HepG2 (cell line): ENCODE measurements at regions not wholly inside any gene's neighbourhood (a gene's known extent, or its start where the extent isn't known, plus 50 kb on each side); places are given as distances from the start of the nearest gene placed in this dataset.

Experiments
- ATAC-seq: fragments of 200-7000 bp; cut with Tn5 transposase; 3 replicates; pipeline ENCODE4 v1.9.1; 2020; ENCODE audit warnings: mild to moderate bottlenecking, moderate library complexity
- BruUV-seq: library from RNA; stranded (reverse); fragments of 400-500 nt; replicated peaks from 2 replicates; lab custom pipeline; 2021; lab: Mats Ljungman, UMichigan
- CTCF ChIA-PET: fragments of 300-600 bp; formaldehyde crosslinking; extraction: SDS; loops from one replicate; lab custom pipeline; 2021; ENCODE audit warnings: low total read pairs, inconsistent platforms, low intra/inter-chr PET ratio; lab: Yijun Ruan, JAX
- POLR2A ChIA-PET: fragments of 350-600 bp; sonication (Branson Sonifier 250); formaldehyde crosslinking; loops from one replicate; lab custom pipeline; 2020; ENCODE audit warnings: antibody characterized with exemption, inconsistent platforms; lab: Yijun Ruan, JAX
- DNase-seq: peaks from one replicate; pipeline ENCODE4 v3.0.0-alpha.2; 2015; ENCODE audit warnings: low spot score
- FAIRE-seq: peaks from 3 replicates; lab custom pipeline; 2011; peaks lifted over from hg19 to GRCh38; lab: Jason Lieb, UNC
- H2AFZ ChIP-seq: one replicate; pipeline ENCODE4 v1.6.1; 2011; ENCODE audit warnings: low read length, inconsistent platforms
- H3K27ac ChIP-seq: fragments of 300-600 bp; 3 replicates; pipeline ENCODE4 v1.8.0; 2011; ENCODE audit warnings: mixed run types, mild to moderate bottlenecking, mixed read lengths, low read length, inconsistent platforms; ENCODE audit not compliant: insufficient read depth; ENCODE audit errors: extremely low read length
- H3K27me3 ChIP-seq, 2 experiments: fragments of 200-600 bp in 1 of 2; 2 replicates in 1 of 2; 3 replicates in 1 of 2; pipeline versions ENCODE4 v1.6.0 to v1.8.0; 2011; ENCODE audit warnings: low read length in 2 of 2, mild to moderate bottlenecking in 2 of 2, moderate library complexity in 2 of 2, inconsistent platforms in 1 of 2; ENCODE audit not compliant: insufficient read depth in 2 of 2, control insufficient read depth in 1 of 2
- H3K36me3 ChIP-seq, 2 experiments: fragments of 200-600 bp in 1 of 2; replicated peaks in 1 of 2; 2 replicates in 1 of 2; 3 replicates in 1 of 2; pipeline versions ENCODE4 v1.5.1 to v1.8.0; 2011; ENCODE audit warnings: low read length in 2 of 2, inconsistent platforms in 1 of 2; ENCODE audit not compliant: insufficient read depth in 2 of 2, control insufficient read depth in 1 of 2
- H3K4me1 ChIP-seq: 2 replicates; pipeline ENCODE4 v1.5.1; 2012; ENCODE audit warnings: low read length, inconsistent platforms; ENCODE audit not compliant: insufficient read depth
- H3K4me2 ChIP-seq: 2 replicates; pipeline ENCODE4 v1.6.0; 2011; ENCODE audit warnings: low read depth, low read length, inconsistent platforms
- H3K4me3 ChIP-seq, 3 experiments: fragments of 200-600 bp in 1 of 3; sonication (generic), shearing (Covaris generic) in 1 of 3; replicated peaks in 1 of 3; 2 replicates each; pipeline ENCODE4 v1.5.1; 2011 to 2016; ENCODE audit warnings: low read length in 3 of 3, inconsistent platforms in 2 of 3, low read depth in 2 of 3, mild to moderate bottlenecking in 2 of 3, control low read depth in 1 of 3, mixed read lengths in 1 of 3; ENCODE audit not compliant: insufficient read depth in 1 of 3
- H3K79me2 ChIP-seq: one replicate; pipeline ENCODE4 v1.6.1; 2011; ENCODE audit warnings: low read length, inconsistent platforms; ENCODE audit not compliant: insufficient read depth
- H3K9ac ChIP-seq: 2 replicates; pipeline ENCODE4 v1.6.0; 2011; ENCODE audit warnings: mild to moderate bottlenecking, low read depth, low read length, inconsistent platforms; ENCODE audit not compliant: insufficient read depth
- H3K9me3 ChIP-seq: 2 replicates; pipeline ENCODE4 v1.5.1; 2012; ENCODE audit warnings: mild to moderate bottlenecking, low read length
- H4K20me1 ChIP-seq: 2 replicates; pipeline ENCODE4 v1.6.0; 2011; ENCODE audit warnings: inconsistent platforms, mild to moderate bottlenecking, low read length, moderate library complexity; ENCODE audit not compliant: insufficient read depth
- ATRX ChIP-seq: sonication (generic); formaldehyde crosslinking; IDR thresholded peaks from 2 replicates; pipeline ENCODE4 v1.4.0; 2020; ENCODE audit warnings: missing genetic modification reagents, borderline replicate concordance
- FLYWCH1 ChIP-seq: sonication (generic); formaldehyde crosslinking; IDR thresholded peaks from 2 replicates; pipeline ENCODE4 v1.8.1; 2023; ENCODE audit warnings: mild to moderate bottlenecking, missing genetic modification reagents
- MED1 ChIP-seq: sonication (generic); formaldehyde crosslinking; IDR thresholded peaks from 2 replicates; pipeline ENCODE4 v1.4.0; 2020; ENCODE audit warnings: missing genetic modification reagents
- POLR2AphosphoS2 ChIP-seq: IDR thresholded peaks from 2 replicates; pipeline ENCODE4 v1.6.1; 2011; ENCODE audit warnings: low read depth, low read length, improper control_type of control experiment
- SRSF9 ChIP-seq: fragments of 200-400 bp; formaldehyde crosslinking; IDR thresholded peaks from 2 replicates; pipeline ENCODE4 v1.6.1; 2018; ENCODE audit warnings: borderline replicate concordance, mild to moderate bottlenecking, low read depth, low read length; ENCODE audit not compliant: insufficient read depth, poor library complexity, severe bottlenecking
- ZNF121 ChIP-seq: sonication (generic); formaldehyde crosslinking; IDR thresholded peaks from 2 replicates; pipeline ENCODE4 v1.5.0; 2020; ENCODE audit warnings: mild to moderate bottlenecking, missing genetic modification reagents
- ZNF432 ChIP-seq: sonication (generic); formaldehyde crosslinking; IDR thresholded peaks from 2 replicates; pipeline ENCODE4 v1.5.0; 2020; ENCODE audit warnings: missing genetic modification reagents, mild to moderate bottlenecking, borderline replicate concordance
- WGBS: methylation state at CpG from one replicate; pipeline ENCODE4 v1.1.6; 2017; ENCODE audit warnings: low lambda C conversion rate; 5-methylcytosine and 5-hydroxymethylcytosine counted together
- in situ Hi-C: cut with HindIII; loops from 2 replicates; pipeline ENCODE4 v1.10.0; 2017; ENCODE audit warnings: low pct_unique_long_range_greater_than_20kb; ENCODE audit not compliant: extremely low pct_ligation_motif_present
- intact Hi-C: fragments of 100-400 bp; cut with micrococcal nuclease; formaldehyde crosslinking; loops from one replicate; pipeline ENCODE4 v1.10.0; 2022; ENCODE audit not compliant: unreplicated experiment
- TF ChIP-seq, protein P1 (sequence below): sonication (generic); formaldehyde crosslinking; IDR thresholded peaks from 2 replicates; pipeline ENCODE4 v1.4.0; 2020; ENCODE audit warnings: missing genetic modification reagents; ENCODE audit errors: not compliant biosample characterization
- TF ChIP-seq, protein P2 (sequence below): sonication (generic); formaldehyde crosslinking; IDR thresholded peaks from 2 replicates; pipeline ENCODE4 v1.5.1; 2020; ENCODE audit warnings: mild to moderate bottlenecking, missing genetic modification reagents, moderate library complexity

- Histone ChIP-seq H3K9ac (no peak overlapping the region), H3K27me3 (no peaks in the 10 kb centered on the region), H3K79me2 (no peaks in the 10 kb centered on the region), H3K4me1 (no peaks in the 10 kb centered on the region), H3K4me2 (no peak overlapping the region), H3K4me3 (no peak overlapping the region), H3K36me3 (no peaks in the 10 kb centered on the region), H4K20me1 (no peaks in the 10 kb centered on the region), H3K27ac (no peak overlapping the region), H3K9me3 (no peaks in the 10 kb centered on the region), H2AFZ (no peak overlapping the region)
- intact Hi-C loops (loop anchor here (10.0 kb wide), 1 partner anchor 605 kb away; no protein-coding TSS in a partner anchor), in situ Hi-C loops (no loop called here)
- no peak for ATAC-seq
- FAIRE-seq: no peak
- POLR2A ChIA-PET: no interaction called here
- no peak for DNase-seq
- CTCF ChIA-PET: no interaction called here
- TF ChIP-seq MED1 (CRISPR knock-in tag) (no peak), FLYWCH1 (no peak), ZNF121 (CRISPR knock-in tag) (no peak), ZNF432 (no peak), SRSF9 (no peak), POLR2AphosphoS2 (no peak), ATRX (no peak)
- TF ChIP-seq, protein P1, sequence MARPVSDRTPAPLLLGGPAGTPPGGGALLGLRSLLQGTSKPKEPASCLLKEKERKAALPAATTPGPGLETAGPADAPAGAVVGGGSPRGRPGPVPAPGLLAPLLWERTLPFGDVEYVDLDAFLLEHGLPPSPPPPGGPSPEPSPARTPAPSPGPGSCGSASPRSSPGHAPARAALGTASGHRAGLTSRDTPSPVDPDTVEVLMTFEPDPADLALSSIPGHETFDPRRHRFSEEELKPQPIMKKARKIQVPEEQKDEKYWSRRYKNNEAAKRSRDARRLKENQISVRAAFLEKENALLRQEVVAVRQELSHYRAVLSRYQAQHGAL: no peak
- TF ChIP-seq, protein P2, sequence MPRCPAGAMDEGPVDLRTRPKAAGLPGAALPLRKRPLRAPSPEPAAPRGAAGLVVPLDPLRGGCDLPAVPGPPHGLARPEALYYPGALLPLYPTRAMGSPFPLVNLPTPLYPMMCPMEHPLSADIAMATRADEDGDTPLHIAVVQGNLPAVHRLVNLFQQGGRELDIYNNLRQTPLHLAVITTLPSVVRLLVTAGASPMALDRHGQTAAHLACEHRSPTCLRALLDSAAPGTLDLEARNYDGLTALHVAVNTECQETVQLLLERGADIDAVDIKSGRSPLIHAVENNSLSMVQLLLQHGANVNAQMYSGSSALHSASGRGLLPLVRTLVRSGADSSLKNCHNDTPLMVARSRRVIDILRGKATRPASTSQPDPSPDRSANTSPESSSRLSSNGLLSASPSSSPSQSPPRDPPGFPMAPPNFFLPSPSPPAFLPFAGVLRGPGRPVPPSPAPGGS (CRISPR knock-in tag): no peak
- BruUV-seq: no TSS peak
- 0% methylated on average over 1 of the region's 1 CpG for WGBS
Measured at GRCh38 chr4:124939908-124940307, 227.4 kb upstream of the ANKRD50 start.
